Caco-2 (cell line): ENCODE measurements at regions not wholly inside any gene's neighbourhood (a gene's known extent, or its start where the extent isn't known, plus 50 kb on each side); places are given as distances from the start of the nearest gene placed in this dataset.
A peak's percentile ranks its signal among the peaks of the same experiment; 100 is the strongest.

Experiments
- BruUV-seq: library from RNA; stranded (reverse); fragments of 400-500 nt; replicated peaks from 2 replicates; lab custom pipeline; 2021; lab: Mats Ljungman, UMichigan
- CTCF ChIA-PET: fragments of 300-600 bp; sonication (Branson Sonifier 250); formaldehyde crosslinking; loops from one replicate; lab custom pipeline; 2022; ENCODE audit warnings: antibody characterized with exemption; lab: Charles Lee
- POLR2A ChIA-PET: fragments of 300-600 bp; sonication (Branson Sonifier 250); formaldehyde crosslinking; loops from one replicate; lab custom pipeline; 2022; ENCODE audit warnings: antibody characterized with exemption; lab: Charles Lee
- DNase-seq, 2 experiments: peaks; one replicate each; pipeline versions ENCODE4 v3.0.0 to v3.0.0-alpha.2; 2020 to 2022
- H3K27me3 ChIP-seq: replicated peaks from 2 replicates; pipeline ENCODE4 v1.6.0; 2011; ENCODE audit warnings: low read length; ENCODE audit not compliant: control insufficient read depth, insufficient read depth
- H3K36me3 ChIP-seq: 2 replicates; pipeline ENCODE4 v1.5.1; 2011; ENCODE audit warnings: low read length; ENCODE audit not compliant: control insufficient read depth, insufficient read depth
- H3K4me1 ChIP-seq: fragments of 250-450 bp; sonication (Bioruptor Pico); 2 replicates; pipeline ENCODE4 v1.5.1; 2020; ENCODE audit warnings: mild to moderate bottlenecking
- H3K4me3 ChIP-seq: 2 replicates; pipeline ENCODE4 v1.5.1; 2011; ENCODE audit warnings: low read depth, mild to moderate bottlenecking, control low read depth, low read length
- H3K9me3 ChIP-seq: fragments of 250-450 bp; sonication (Bioruptor Pico); 2 replicates; pipeline ENCODE4 v1.5.1; 2020; ENCODE audit warnings: mild to moderate bottlenecking, moderate library complexity
- H3K27ac Mint-ChIP-seq: one replicate; pipeline ENCODE4 v1.8.0; 2022; ENCODE audit warnings: mixed read lengths; ENCODE audit not compliant: unreplicated experiment
- H3K27me3 Mint-ChIP-seq: one replicate; pipeline ENCODE4 v1.8.0; 2022; ENCODE audit warnings: mixed read lengths; ENCODE audit not compliant: insufficient read depth, unreplicated experiment
- H3K36me3 Mint-ChIP-seq: one replicate; pipeline ENCODE4 v1.8.0; 2022; ENCODE audit warnings: mild to moderate bottlenecking, mixed read lengths; ENCODE audit not compliant: insufficient read depth, unreplicated experiment
- H3K4me1 Mint-ChIP-seq: one replicate; pipeline ENCODE4 v1.8.0; 2022; ENCODE audit warnings: low read depth, mixed read lengths; ENCODE audit not compliant: unreplicated experiment
- H3K4me3 Mint-ChIP-seq: one replicate; pipeline ENCODE4 v1.8.0; 2022; ENCODE audit warnings: mild to moderate bottlenecking, moderate library complexity, mixed read lengths; ENCODE audit not compliant: unreplicated experiment
- H3K9me3 Mint-ChIP-seq: one replicate; pipeline ENCODE4 v1.8.0; 2022; ENCODE audit warnings: mixed read lengths; ENCODE audit not compliant: unreplicated experiment
- intact Hi-C: fragments of 100-400 bp; cut with micrococcal nuclease; formaldehyde crosslinking; loops from one replicate; pipeline ENCODE4 v1.10.0; 2022; ENCODE audit not compliant: unreplicated experiment
- TF ChIP-seq, protein P1 (sequence below), 2 experiments: fragments of 200-600 bp in 1 of 2; IDR thresholded peaks; 1 replicate in 1 of 2; 2 replicates in 1 of 2; pipeline versions ENCODE4 v1.5.1 to v1.8.0; 2011 to 2022; ENCODE audit warnings: antibody characterized with exemption in 1 of 2, control low read depth in 1 of 2, inconsistent platforms in 1 of 2, low read depth in 1 of 2, low read length in 1 of 2, mild to moderate bottlenecking in 1 of 2, moderate library complexity in 1 of 2; ENCODE audit not compliant: insufficient read depth in 1 of 2, severe bottlenecking in 1 of 2, unreplicated experiment in 1 of 2

- peaks cover under 1% of the 10 kb centered on the region for H3K4me1 Mint-ChIP-seq
- peaks cover 27% of the 10 kb centered on the region for H3K9me3 ChIP-seq
- no peak overlapping the region for H3K27ac Mint-ChIP-seq
- no peaks in the 10 kb centered on the region for H3K36me3 ChIP-seq
- no TSS peak for BruUV-seq
- intact Hi-C loops, result no loop called here
- no peaks in the 10 kb centered on the region for H3K4me1 ChIP-seq
- H3K36me3 Mint-ChIP-seq, result no peaks in the 10 kb centered on the region
- peak in 1 of 2 experiments; percentile 21 for DNase-seq
- H3K27me3 ChIP-seq, result no peaks in the 10 kb centered on the region
- no peak overlapping the region for H3K4me3 ChIP-seq
- H3K27me3 Mint-ChIP-seq, result peaks cover 13% of the 10 kb centered on the region
- no peak overlapping the region for H3K4me3 Mint-ChIP-seq
- TF ChIP-seq, protein P1, sequence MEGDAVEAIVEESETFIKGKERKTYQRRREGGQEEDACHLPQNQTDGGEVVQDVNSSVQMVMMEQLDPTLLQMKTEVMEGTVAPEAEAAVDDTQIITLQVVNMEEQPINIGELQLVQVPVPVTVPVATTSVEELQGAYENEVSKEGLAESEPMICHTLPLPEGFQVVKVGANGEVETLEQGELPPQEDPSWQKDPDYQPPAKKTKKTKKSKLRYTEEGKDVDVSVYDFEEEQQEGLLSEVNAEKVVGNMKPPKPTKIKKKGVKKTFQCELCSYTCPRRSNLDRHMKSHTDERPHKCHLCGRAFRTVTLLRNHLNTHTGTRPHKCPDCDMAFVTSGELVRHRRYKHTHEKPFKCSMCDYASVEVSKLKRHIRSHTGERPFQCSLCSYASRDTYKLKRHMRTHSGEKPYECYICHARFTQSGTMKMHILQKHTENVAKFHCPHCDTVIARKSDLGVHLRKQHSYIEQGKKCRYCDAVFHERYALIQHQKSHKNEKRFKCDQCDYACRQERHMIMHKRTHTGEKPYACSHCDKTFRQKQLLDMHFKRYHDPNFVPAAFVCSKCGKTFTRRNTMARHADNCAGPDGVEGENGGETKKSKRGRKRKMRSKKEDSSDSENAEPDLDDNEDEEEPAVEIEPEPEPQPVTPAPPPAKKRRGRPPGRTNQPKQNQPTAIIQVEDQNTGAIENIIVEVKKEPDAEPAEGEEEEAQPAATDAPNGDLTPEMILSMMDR (IDR thresholded peaks at IDR 0.05; ENCODE audit: insufficient read depth in 1 of 2, low read depth in 1 of 2, low read length in 1 of 2, severe bottlenecking in 1 of 2, unreplicated experiment in 1 of 2), result no peak
- ChIA-PET POLR2A (no interaction called here), CTCF (no interaction called here)
- peaks cover 35% of the 10 kb centered on the region for H3K9me3 Mint-ChIP-seq
Observed at GRCh38 chr12:47556261-47557030, 149.4 kb downstream of the RPAP3 start.

GRCh38 chr12:47554046-47554653 lies 151.7 kb downstream of the RPAP3 start:
- no peak overlapping the region for H3K27ac Mint-ChIP-seq
- H3K9me3 Mint-ChIP-seq, result peaks cover 42% of the 10 kb centered on the region
- ChIA-PET POLR2A (no interaction called here), CTCF (no interaction called here)
- H3K36me3 ChIP-seq, result no peaks in the 10 kb centered on the region
- BruUV-seq, result no TSS peak
- H3K4me1 Mint-ChIP-seq, result no peaks in the 10 kb centered on the region
- DNase-seq, result no peak
- no peak overlapping the region for H3K4me3 ChIP-seq
- TF ChIP-seq, protein P1 (IDR thresholded peaks at IDR 0.05; ENCODE audit: insufficient read depth in 1 of 2, low read depth in 1 of 2, low read length in 1 of 2, severe bottlenecking in 1 of 2, unreplicated experiment in 1 of 2), result no peak
- no peaks in the 10 kb centered on the region for H3K4me1 ChIP-seq
- intact Hi-C loops, result no loop called here
- H3K4me3 Mint-ChIP-seq, result no peak overlapping the region
- peaks cover 11% of the 10 kb centered on the region for H3K27me3 Mint-ChIP-seq
- H3K9me3 ChIP-seq, result peaks cover 27% of the 10 kb centered on the region
- no peaks in the 10 kb centered on the region for H3K36me3 Mint-ChIP-seq
- H3K27me3 ChIP-seq, result no peaks in the 10 kb centered on the region

DNA sequence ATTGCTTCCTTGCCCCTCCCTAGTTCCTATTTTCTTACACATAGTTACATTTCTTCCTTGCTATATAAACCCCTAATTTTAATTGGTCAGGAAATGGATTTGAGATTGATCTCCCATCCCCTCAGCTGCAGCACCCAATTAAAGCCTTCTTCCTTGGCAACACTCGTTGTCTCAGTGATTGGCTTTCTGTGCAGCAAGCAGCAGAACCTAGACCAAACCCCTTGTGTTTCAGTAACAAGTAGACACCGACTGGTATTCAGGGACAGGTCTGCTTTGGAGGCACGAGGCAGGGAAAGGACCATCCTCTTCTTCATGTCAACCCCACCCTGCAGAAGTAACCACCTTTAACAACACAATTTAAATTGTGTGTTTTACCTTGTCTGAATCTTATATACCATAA lies 152.6 kb downstream of the RPAP3 start:
- TF ChIP-seq, protein P1 (IDR thresholded peaks at IDR 0.05; ENCODE audit: insufficient read depth in 1 of 2, low read depth in 1 of 2, low read length in 1 of 2, severe bottlenecking in 1 of 2, unreplicated experiment in 1 of 2), result no peak
- Mint-ChIP-seq H3K9me3 (peaks cover 42% of the 10 kb centered on the region), H3K36me3 (no peaks in the 10 kb centered on the region), H3K4me1 (no peaks in the 10 kb centered on the region), H3K27me3 (peaks cover 9% of the 10 kb centered on the region), H3K27ac (no peak overlapping the region), H3K4me3 (no peak overlapping the region)
- Histone ChIP-seq H3K36me3 (no peaks in the 10 kb centered on the region), H3K4me3 (no peak overlapping the region), H3K4me1 (no peaks in the 10 kb centered on the region), H3K9me3 (peaks cover 27% of the 10 kb centered on the region), H3K27me3 (no peaks in the 10 kb centered on the region)
- POLR2A ChIA-PET, result no interaction called here
- no peak for DNase-seq
- intact Hi-C loops, result no loop called here
- no TSS peak for BruUV-seq
- CTCF ChIA-PET, result no interaction called here
